Gastroesophageal sphincter (tissue), 3 donors: ENCODE measurements at regions not wholly inside any gene's neighbourhood (a gene's known extent, or its start where the extent isn't known, plus 50 kb on each side); places are given as distances from the start of the nearest gene placed in this dataset.

Experiments used
- EP300 ChIP-seq: sonication (generic); formaldehyde crosslinking; IDR thresholded peaks from one replicate; pipeline ENCODE4 v1.6.1; 2017; ENCODE audit warnings: antibody characterized with exemption, mild to moderate bottlenecking
- POLR2A ChIP-seq, 2 donors: fragments of 450-650 bp; IDR thresholded peaks; one replicate each; pipeline ENCODE4 v1.6.1; 2017; ENCODE audit warnings: antibody characterized with exemption in 2 of 2, mild to moderate bottlenecking in 2 of 2, moderate library complexity in 1 of 2
- POLR2AphosphoS5 ChIP-seq: sonication (generic); formaldehyde crosslinking; IDR thresholded peaks from one replicate; pipeline ENCODE4 v1.6.1; 2017; ENCODE audit warnings: antibody characterized with exemption
- TF ChIP-seq, protein P1 (sequence below), 4 experiments: fragments of 200-600 bp in 2 of 4; fragments of 450-650 bp in 2 of 4; sonication (generic) in 1 of 4; IDR thresholded peaks; one replicate each; pipeline ENCODE4 v1.5.1; 2017 to 2019; ENCODE audit warnings: antibody characterized with exemption in 4 of 4, mild to moderate bottlenecking in 2 of 4, moderate library complexity in 2 of 4

DNA sequence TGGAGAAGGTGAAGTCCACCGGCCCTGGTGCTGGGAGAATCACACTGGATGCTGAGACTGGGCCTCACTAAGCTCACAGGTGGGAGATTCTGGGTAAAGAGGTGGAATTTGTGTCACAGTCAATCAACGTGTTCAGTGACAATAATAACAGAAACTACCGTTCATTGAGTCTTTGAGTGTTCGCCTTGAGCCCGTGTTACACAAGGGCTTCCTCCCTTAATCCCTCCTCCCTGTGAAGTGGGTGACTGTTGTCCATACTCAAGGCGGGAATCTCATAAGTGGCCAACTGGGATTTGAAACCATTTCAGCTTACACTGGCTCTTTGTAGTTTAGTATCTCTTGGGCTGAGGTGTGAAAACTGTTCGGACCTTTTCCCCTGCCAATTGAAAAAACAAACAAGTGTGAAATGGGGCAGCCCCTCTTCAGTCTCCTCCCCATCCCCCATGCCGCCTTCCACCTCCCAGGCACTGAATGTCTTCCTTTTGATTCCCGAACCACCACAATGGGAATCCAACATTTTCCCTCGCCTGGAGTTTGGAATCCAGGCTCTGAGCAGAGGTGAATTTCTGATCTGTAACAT lies 502.4 kb downstream of the MIAT start:
- TF ChIP-seq, protein P1, sequence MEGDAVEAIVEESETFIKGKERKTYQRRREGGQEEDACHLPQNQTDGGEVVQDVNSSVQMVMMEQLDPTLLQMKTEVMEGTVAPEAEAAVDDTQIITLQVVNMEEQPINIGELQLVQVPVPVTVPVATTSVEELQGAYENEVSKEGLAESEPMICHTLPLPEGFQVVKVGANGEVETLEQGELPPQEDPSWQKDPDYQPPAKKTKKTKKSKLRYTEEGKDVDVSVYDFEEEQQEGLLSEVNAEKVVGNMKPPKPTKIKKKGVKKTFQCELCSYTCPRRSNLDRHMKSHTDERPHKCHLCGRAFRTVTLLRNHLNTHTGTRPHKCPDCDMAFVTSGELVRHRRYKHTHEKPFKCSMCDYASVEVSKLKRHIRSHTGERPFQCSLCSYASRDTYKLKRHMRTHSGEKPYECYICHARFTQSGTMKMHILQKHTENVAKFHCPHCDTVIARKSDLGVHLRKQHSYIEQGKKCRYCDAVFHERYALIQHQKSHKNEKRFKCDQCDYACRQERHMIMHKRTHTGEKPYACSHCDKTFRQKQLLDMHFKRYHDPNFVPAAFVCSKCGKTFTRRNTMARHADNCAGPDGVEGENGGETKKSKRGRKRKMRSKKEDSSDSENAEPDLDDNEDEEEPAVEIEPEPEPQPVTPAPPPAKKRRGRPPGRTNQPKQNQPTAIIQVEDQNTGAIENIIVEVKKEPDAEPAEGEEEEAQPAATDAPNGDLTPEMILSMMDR (IDR thresholded peaks at IDR 0.05), result no peak
- no peak for TF ChIP-seq POLR2A (IDR thresholded peaks at IDR 0.05)
- TF ChIP-seq POLR2AphosphoS5, result no peak
- no peak for TF ChIP-seq EP300
